ENCODE measurements at regions not wholly inside any gene's neighbourhood (a gene's known extent, or its start where the extent isn't known, plus 50 kb on each side); places are given as distances from the start of the nearest gene placed in this dataset.

GRCh38 chr2:37549598-37549997 is 121.8 kb downstream of the CDC42EP3 start:
- no peak for DNase-seq

GRCh38 chr2:37550190-37550589 is 121.3 kb downstream of the CDC42EP3 start:
- no peak for DNase-seq

- DNase-seq: no peak
These were observed 119.7 kb downstream of the CDC42EP3 start for GRCh38 chr2:37551783-37552182.

GRCh38 chr2:37552339-37552738 is 119.1 kb downstream of the CDC42EP3 start:
- no peak for DNase-seq

- DNase-seq: no peak
These were observed 117.9 kb downstream of the CDC42EP3 start for GRCh38 chr2:37553411-37554154.

- DNase-seq: no peak
These were observed 117.3 kb downstream of the CDC42EP3 start for GRCh38 chr2:37554155-37554510.

- no peak for DNase-seq
These were observed 116.8 kb downstream of the CDC42EP3 start for GRCh38 chr2:37554687-37555086.

- DNase-seq: no peak
These were observed 116.0 kb downstream of the CDC42EP3 start for GRCh38 chr2:37555457-37555856.

GRCh38 chr2:37556256-37556655 is 115.2 kb downstream of the CDC42EP3 start:
- no peak for DNase-seq

GRCh38 chr2:37558623-37559022 is 112.8 kb downstream of the CDC42EP3 start:
- DNase-seq: no peak

- DNase-seq: no peak
These were observed 111.1 kb downstream of the CDC42EP3 start for GRCh38 chr2:37560241-37560848.

- DNase-seq: no peak
These were observed 110.4 kb downstream of the CDC42EP3 start for GRCh38 chr2:37560863-37561614.

- DNase-seq: no peak
These were observed 109.5 kb downstream of the CDC42EP3 start for GRCh38 chr2:37561615-37562569.

- DNase-seq: no peak
These were observed 107.9 kb downstream of the CDC42EP3 start for GRCh38 chr2:37563375-37564015.

GRCh38 chr2:37564356-37564755 is 107.1 kb downstream of the CDC42EP3 start:
- no peak for DNase-seq

- DNase-seq: no peak
These were observed 104.9 kb downstream of the CDC42EP3 start for GRCh38 chr2:37566517-37566981.

GRCh38 chr2:37568565-37568964 is 102.9 kb downstream of the CDC42EP3 start:
- DNase-seq: no peak

GRCh38 chr2:37569131-37569823 is 102.2 kb downstream of the CDC42EP3 start:
- no peak for DNase-seq

- DNase-seq: no peak
These were observed 101.3 kb downstream of the CDC42EP3 start for GRCh38 chr2:37569986-37570679.

GRCh38 chr2:37570773-37571586 is 100.5 kb downstream of the CDC42EP3 start:
- no peak for DNase-seq

All from NCI-H524 treated with DMSO at 0.1 percent for 48 hours (cell line).